Spleen (tissue), 11 donors: ENCODE measurements at regions not wholly inside any gene's neighbourhood (a gene's known extent, or its start where the extent isn't known, plus 50 kb on each side); places are given as distances from the start of the nearest gene placed in this dataset.

Experiments used
- DNase-seq: peaks from one replicate; pipeline ENCODE4 v3.0.0-alpha.2; 2020
- H3K27ac ChIP-seq, 8 donors: fragments of 200-600 bp; sonication (generic) in 7 of 8; 1 replicate in 4 of 8; 2 replicates in 4 of 8; pipeline versions ENCODE4 v1.5.0 to v1.8.0; 2016 to 2021; ENCODE audit warnings: inconsistent platforms in 4 of 8, mild to moderate bottlenecking in 4 of 8, moderate library complexity in 1 of 8
- H3K27me3 ChIP-seq, 7 donors: fragments of 200-600 bp; sonication (generic) in 6 of 7; replicated peaks in 1 of 7; 1 replicate in 4 of 7; 2 replicates in 3 of 7; pipeline versions ENCODE4 v1.5.0 to v1.8.0; 2016 to 2021; ENCODE audit warnings: inconsistent platforms in 3 of 7, mild to moderate bottlenecking in 1 of 7
- H3K36me3 ChIP-seq, 6 donors: fragments of 200-600 bp; sonication (generic) in 5 of 6; 1 replicate in 4 of 6; 2 replicates in 2 of 6; pipeline versions ENCODE4 v1.5.0 to v1.8.0; 2016 to 2021; ENCODE audit warnings: inconsistent platforms in 2 of 6
- H3K4me1 ChIP-seq, 6 donors: fragments of 200-600 bp; sonication (generic) in 5 of 6; 1 replicate in 3 of 6; 2 replicates in 3 of 6; pipeline versions ENCODE4 v1.5.0 to v1.8.0; 2016 to 2021; ENCODE audit warnings: inconsistent platforms in 3 of 6
- H3K4me3 ChIP-seq, 8 donors: fragments of 200-600 bp; sonication (generic) in 7 of 8; 1 replicate in 4 of 8; 2 replicates in 4 of 8; pipeline versions ENCODE4 v1.5.0 to v1.8.0; 2016 to 2021; ENCODE audit warnings: inconsistent platforms in 4 of 8, mild to moderate bottlenecking in 4 of 8, moderate library complexity in 2 of 8
- H3K9me3 ChIP-seq, 8 donors: fragments of 200-600 bp; sonication (generic) in 7 of 8; 1 replicate in 4 of 8; 2 replicates in 4 of 8; pipeline versions ENCODE4 v1.5.0 to v1.8.0; 2016 to 2021; ENCODE audit warnings: inconsistent platforms in 4 of 8
- POLR2A ChIP-seq, 3 donors: fragments of 450-650 bp; IDR thresholded peaks; one replicate each; pipeline ENCODE4 v1.5.1; 2017; ENCODE audit warnings: antibody characterized with exemption in 3 of 3, mild to moderate bottlenecking in 1 of 3
- POLR2AphosphoS5 ChIP-seq, 3 donors: sonication (generic); formaldehyde crosslinking; IDR thresholded peaks; one replicate each; pipeline ENCODE4 v1.5.1; 2017; ENCODE audit warnings: antibody characterized with exemption in 3 of 3
- WGBS, 5 donors: extraction: QIAGEN DNeasy Blood & Tissue Kit in 3 of 5; methylation state at CpG; one replicate each; pipeline versions ENCODE4 v1.1.5 to v1.1.7; 2013 to 2018; 5-methylcytosine and 5-hydroxymethylcytosine counted together
- intact Hi-C: fragments of 100-400 bp; cut with DNase I; formaldehyde crosslinking; loops from one replicate; pipeline ENCODE4 v1.15.0; 2023; ENCODE audit warnings: low total_unique reads
- TF ChIP-seq, protein P1 (sequence below), 11 experiments: fragments of 200-600 bp in 7 of 11; fragments of 450-650 bp in 4 of 11; sonication (generic) in 4 of 11; IDR thresholded peaks in 8 of 11; conservative IDR thresholded peaks in 3 of 11; 1 replicate in 7 of 11; 2 replicates in 4 of 11; pipeline versions ENCODE4 v1.4.0 to v1.8.0; 2016 to 2021; ENCODE audit warnings: antibody characterized with exemption in 11 of 11, inconsistent platforms in 4 of 11, mild to moderate bottlenecking in 1 of 11
- donor health status: healthy with polysubstance abuse.
- donor health status: DM: no; HTN: no; CAD: no; lungs with moderate emphysema.
- donor health status: DM: no; HTN: no; CAD: no.
- donor health status: Bipolar disorder and iron deficiency.
- donor health status: healthy.
- donor health status: DM: no; HTN: no; CAD: no.
- donor health status: DM: yes; HTN: yes; CAD: no.

DNA sequence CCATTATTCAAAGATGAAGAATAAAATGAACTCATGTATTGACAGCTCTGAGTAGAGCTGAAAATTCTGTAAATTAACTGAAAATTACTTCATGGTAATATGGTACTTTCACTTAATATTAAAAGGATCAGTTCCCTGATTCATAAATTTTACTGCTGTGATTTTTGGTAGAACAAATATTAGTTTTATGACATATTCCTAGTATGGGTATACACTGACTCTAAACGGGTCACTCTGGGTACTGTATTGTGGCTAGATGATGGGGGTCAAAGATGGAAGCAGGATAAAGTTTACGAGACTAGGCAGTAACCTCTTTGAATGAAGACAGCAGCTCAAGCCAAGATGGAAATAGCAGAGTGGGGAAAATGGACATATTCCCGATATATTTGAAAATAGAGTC is 135.5 kb downstream of the NUAK1 start:
- intact Hi-C loops = no loop called here
- peaks cover 0 to 8% (median 0%) of the 10 kb centered on the region in 8 donors for H3K9me3 ChIP-seq
- H3K27ac ChIP-seq = no peak overlapping the region
- H3K36me3 ChIP-seq = no peaks in the 10 kb centered on the region
- 84 to 95% (median 88%) methylated on average over 3 of the region's 3 CpGs for WGBS, 5 donors
- TF ChIP-seq, protein P1, sequence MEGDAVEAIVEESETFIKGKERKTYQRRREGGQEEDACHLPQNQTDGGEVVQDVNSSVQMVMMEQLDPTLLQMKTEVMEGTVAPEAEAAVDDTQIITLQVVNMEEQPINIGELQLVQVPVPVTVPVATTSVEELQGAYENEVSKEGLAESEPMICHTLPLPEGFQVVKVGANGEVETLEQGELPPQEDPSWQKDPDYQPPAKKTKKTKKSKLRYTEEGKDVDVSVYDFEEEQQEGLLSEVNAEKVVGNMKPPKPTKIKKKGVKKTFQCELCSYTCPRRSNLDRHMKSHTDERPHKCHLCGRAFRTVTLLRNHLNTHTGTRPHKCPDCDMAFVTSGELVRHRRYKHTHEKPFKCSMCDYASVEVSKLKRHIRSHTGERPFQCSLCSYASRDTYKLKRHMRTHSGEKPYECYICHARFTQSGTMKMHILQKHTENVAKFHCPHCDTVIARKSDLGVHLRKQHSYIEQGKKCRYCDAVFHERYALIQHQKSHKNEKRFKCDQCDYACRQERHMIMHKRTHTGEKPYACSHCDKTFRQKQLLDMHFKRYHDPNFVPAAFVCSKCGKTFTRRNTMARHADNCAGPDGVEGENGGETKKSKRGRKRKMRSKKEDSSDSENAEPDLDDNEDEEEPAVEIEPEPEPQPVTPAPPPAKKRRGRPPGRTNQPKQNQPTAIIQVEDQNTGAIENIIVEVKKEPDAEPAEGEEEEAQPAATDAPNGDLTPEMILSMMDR (IDR thresholded peaks at IDR 0.05 in 8 of 11, conservative IDR thresholded peaks at IDR 0.05 in 3 of 11) = no peak
- no peak for TF ChIP-seq POLR2AphosphoS5 (IDR thresholded peaks at IDR 0.05)
- no peak for TF ChIP-seq POLR2A (IDR thresholded peaks at IDR 0.05)
- DNase-seq = no peak
- H3K27me3 ChIP-seq = peaks cover 0 to 21% (median 0%) of the 10 kb centered on the region in 7 donors
- H3K4me3 ChIP-seq = no peak overlapping the region
- H3K4me1 ChIP-seq = no peaks in the 10 kb centered on the region

DNA sequence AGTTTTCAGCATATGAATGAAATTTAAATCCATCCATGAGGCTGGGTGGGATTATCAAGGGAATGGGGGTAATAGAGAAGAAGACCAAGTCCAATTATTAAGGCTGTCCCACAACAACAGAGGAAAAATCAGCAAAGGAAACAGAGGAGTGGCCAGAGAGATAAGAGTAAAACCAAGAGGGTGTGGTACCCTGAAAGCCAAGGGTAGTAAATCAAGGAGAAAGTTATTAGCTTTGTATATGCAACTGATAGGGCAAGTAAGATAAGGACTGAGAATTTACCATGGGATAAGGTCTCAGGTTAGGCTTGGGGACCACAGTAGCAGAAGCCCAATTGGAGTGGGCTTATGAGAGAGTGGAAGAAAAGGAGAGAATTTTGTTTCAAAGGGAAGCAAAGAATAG is 134.5 kb downstream of the NUAK1 start:
- Histone ChIP-seq H3K27ac (no peak overlapping the region), H3K36me3 (no peaks in the 10 kb centered on the region), H3K4me1 (no peaks in the 10 kb centered on the region), H3K27me3 (peaks cover 0 to 21% (median 0%) of the 10 kb centered on the region in 7 donors), H3K4me3 (no peak overlapping the region), H3K9me3 (peaks cover 0 to 8% (median 0%) of the 10 kb centered on the region in 8 donors)
- no peak for DNase-seq
- intact Hi-C loops = no loop called here
- TF ChIP-seq, protein P1 (IDR thresholded peaks at IDR 0.05 in 8 of 11, conservative IDR thresholded peaks at IDR 0.05 in 3 of 11) = no peak
- no peak for TF ChIP-seq POLR2AphosphoS5 (IDR thresholded peaks at IDR 0.05)
- no peak for TF ChIP-seq POLR2A (IDR thresholded peaks at IDR 0.05)

DNA sequence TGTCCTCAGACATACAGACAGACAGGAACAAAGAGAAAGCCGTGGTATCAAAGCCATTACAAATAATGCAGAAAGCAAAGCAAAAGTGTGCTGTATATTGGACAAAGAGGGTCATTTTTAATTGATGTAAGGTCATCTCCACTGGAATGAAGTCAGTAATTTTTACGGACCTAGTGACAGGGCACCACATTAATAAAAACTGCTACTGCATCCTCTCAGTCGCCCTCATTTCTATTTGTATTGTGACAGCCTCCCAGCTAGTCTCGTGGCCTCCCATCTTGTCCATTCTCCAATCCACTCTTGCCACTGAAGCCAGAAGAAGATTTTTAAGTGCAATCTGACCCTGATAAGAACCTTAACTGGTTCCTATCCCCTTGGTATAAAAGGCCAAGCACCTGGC is 132.4 kb downstream of the NUAK1 start:
- no peak overlapping the region for H3K4me3 ChIP-seq
- intact Hi-C loops = no loop called here
- TF ChIP-seq, protein P1 (IDR thresholded peaks at IDR 0.05 in 8 of 11, conservative IDR thresholded peaks at IDR 0.05 in 3 of 11) = no peak
- TF ChIP-seq POLR2AphosphoS5 (IDR thresholded peaks at IDR 0.05) (no peak), POLR2A (IDR thresholded peaks at IDR 0.05) (no peak)
- H3K27ac ChIP-seq = no peak overlapping the region
- peaks cover 0 to 8% (median 0%) of the 10 kb centered on the region in 8 donors for H3K9me3 ChIP-seq
- no peak for DNase-seq
- H3K4me1 ChIP-seq = no peaks in the 10 kb centered on the region
- H3K27me3 ChIP-seq = peaks cover 0 to 19% (median 0%) of the 10 kb centered on the region in 7 donors
- 77 to 86% (median 81%) methylated on average over 4 of the region's 4 CpGs for whole genome bisulfite sequencing, 5 donors
- H3K36me3 ChIP-seq = no peaks in the 10 kb centered on the region

DNA sequence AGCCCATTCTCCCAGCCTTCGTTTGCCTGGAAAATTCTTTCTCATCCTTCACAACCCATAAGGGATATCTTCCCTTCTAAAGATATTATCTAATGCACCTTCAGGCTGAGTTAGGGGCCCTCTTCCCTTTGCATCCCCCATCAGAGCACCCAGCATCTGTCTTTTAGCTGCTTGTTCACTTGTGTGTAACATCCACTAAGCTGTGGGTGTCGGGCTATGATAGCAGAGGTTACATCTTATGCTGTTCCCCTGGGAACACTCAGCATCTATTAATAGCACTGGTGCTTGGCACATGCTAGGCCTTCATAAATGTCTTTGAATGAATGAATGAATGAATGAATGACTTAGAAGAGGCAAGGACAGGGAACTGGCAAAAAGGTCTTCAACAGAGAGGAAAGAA is 131.8 kb downstream of the NUAK1 start:
- no peak for DNase-seq
- TF ChIP-seq, protein P1 (IDR thresholded peaks at IDR 0.05 in 8 of 11, conservative IDR thresholded peaks at IDR 0.05 in 3 of 11) = no peak
- TF ChIP-seq POLR2AphosphoS5 (IDR thresholded peaks at IDR 0.05) (no peak), POLR2A (IDR thresholded peaks at IDR 0.05) (no peak)
- intact Hi-C loops = no loop called here
- H3K36me3 ChIP-seq = no peaks in the 10 kb centered on the region
- no peaks in the 10 kb centered on the region for H3K4me1 ChIP-seq
- no peak overlapping the region for H3K4me3 ChIP-seq
- H3K27me3 ChIP-seq = peaks cover 0 to 16% (median 0%) of the 10 kb centered on the region in 7 donors
- H3K27ac ChIP-seq = no peak overlapping the region
- H3K9me3 ChIP-seq = peaks cover 0 to 8% (median 0%) of the 10 kb centered on the region in 8 donors
- 78 to 93% (median 89%) methylated on average over 2 of the region's 2 CpGs for WGBS, 5 donors
